A549 (cell line): ENCODE measurements at regions not wholly inside any gene's neighbourhood (a gene's known extent, or its start where the extent isn't known, plus 50 kb on each side); places are given as distances from the start of the nearest gene placed in this dataset.
A peak's percentile ranks its signal among the peaks of the same experiment; 100 is the strongest.

ENCODE experiments used
- ATAC-seq, 2 experiments: fragments of 200-7000 bp in 1 of 2; fragments of >200 bp in 1 of 2; cut with Nextera tagmentation in 1 of 2; cut with Tn5 transposase in 1 of 2; 3 replicates each; pipeline versions ENCODE4 v1.8.0 to v1.9.1; 2018 to 2020; ENCODE audit warnings: mild to moderate bottlenecking in 1 of 2, moderate library complexity in 1 of 2
- CTCF ChIA-PET: fragments of 300-600 bp; sonication (Branson Sonifier 250); formaldehyde crosslinking; extraction: SDS; loops from one replicate; lab custom pipeline; 2021; ENCODE audit warnings: antibody characterized with exemption, inconsistent platforms; lab: Yijun Ruan, JAX
- POLR2A ChIA-PET: fragments of 350-600 bp; formaldehyde crosslinking; extraction: SDS; loops from one replicate; lab custom pipeline; 2021; ENCODE audit warnings: antibody characterized with exemption, inconsistent platforms; lab: Yijun Ruan, JAX
- DNase-seq, 2 experiments: peaks; one replicate each; pipeline versions ENCODE4 v3.0.0 to v3.0.0-alpha.2; 2011 to 2016; ENCODE audit warnings: low read depth in 1 of 2, low spot score in 1 of 2
- FAIRE-seq: peaks from 2 replicates; lab custom pipeline; 2011; peaks lifted over from hg19 to GRCh38; lab: Jason Lieb, UNC
- H3K27ac ChIP-seq, 2 experiments: fragments of >200 bp; sonication (Bioruptor Twin); formaldehyde crosslinking; 3 replicates each; pipeline ENCODE4 v1.5.1; 2016 to 2017
- H3K4me1 ChIP-seq: fragments of >200 bp; sonication (Bioruptor Twin); formaldehyde crosslinking; 3 replicates; pipeline ENCODE4 v1.6.1; 2016
- H3K4me2 ChIP-seq: fragments of >200 bp; sonication (Bioruptor Twin); formaldehyde crosslinking; 3 replicates; pipeline ENCODE4 v1.6.1; 2016
- H3K4me3 ChIP-seq: fragments of >200 bp; sonication (Bioruptor Twin); formaldehyde crosslinking; 3 replicates; pipeline ENCODE4 v1.5.1; 2016
- H3K9me3 ChIP-seq: fragments of >200 bp; sonication (Bioruptor Twin); formaldehyde crosslinking; 3 replicates; pipeline ENCODE4 v1.6.1; 2016
- BCL3 ChIP-seq: fragments of >200 bp; sonication (Bioruptor Twin); formaldehyde crosslinking; IDR thresholded peaks from 3 replicates; pipeline ENCODE4 v1.6.1; 2016
- CEBPB ChIP-seq, 2 experiments: fragments of >200 bp in 1 of 2; sonication (Bioruptor Twin) in 1 of 2; formaldehyde crosslinking in 1 of 2; IDR thresholded peaks; 2 replicates each; pipeline ENCODE4 v1.6.1; 2012 to 2016
- ESRRA ChIP-seq: fragments of 150-350 bp; IDR thresholded peaks from 2 replicates; pipeline ENCODE4 v1.6.1; 2014; ENCODE audit warnings: mild to moderate bottlenecking, low read length, borderline replicate concordance
- GATA3 ChIP-seq: IDR thresholded peaks from 2 replicates; pipeline ENCODE4 v1.6.1; 2012; ENCODE audit warnings: borderline replicate concordance
- HEYL ChIP-seq: fragments of 250-450 bp; sonication (Bioruptor Pico); IDR thresholded peaks from 2 replicates; pipeline ENCODE4 v1.8.0; 2021; ENCODE audit warnings: mild to moderate bottlenecking, moderate library complexity
- KDM1A ChIP-seq: fragments of 200-600 bp; sonication (generic); IDR thresholded peaks from 2 replicates; pipeline ENCODE4 v1.6.1; 2016; ENCODE audit warnings: low read depth, mild to moderate bottlenecking
- MAZ ChIP-seq: fragments of 150-350 bp; IDR thresholded peaks from 2 replicates; pipeline ENCODE4 v1.6.1; 2014; ENCODE audit warnings: antibody characterized with exemption, low read depth, low read length, borderline replicate concordance
- MYC ChIP-seq: IDR thresholded peaks from 2 replicates; pipeline ENCODE4 v1.6.1; 2012; ENCODE audit warnings: mild to moderate bottlenecking, inconsistent platforms, low read length, improper control_type of control experiment, borderline replicate concordance
- PBX3 ChIP-seq: IDR thresholded peaks from 2 replicates; pipeline ENCODE4 v1.6.1; 2012
- PHF8 ChIP-seq: fragments of 200-600 bp; sonication (generic); IDR thresholded peaks from 2 replicates; pipeline ENCODE4 v1.6.1; 2016; ENCODE audit warnings: low read depth, mild to moderate bottlenecking, antibody characterized with exemption, moderate library complexity, borderline replicate concordance
- RNF2 ChIP-seq: fragments of 200-600 bp; sonication (generic); IDR thresholded peaks from 2 replicates; pipeline ENCODE4 v1.6.1; 2016; ENCODE audit warnings: low read depth, mild to moderate bottlenecking, antibody characterized with exemption, moderate library complexity, borderline replicate concordance
- TFCP2L1 ChIP-seq: fragments of 250-450 bp; sonication (Bioruptor Pico); IDR thresholded peaks from 2 replicates; pipeline ENCODE4 v1.5.0; 2021; ENCODE audit warnings: mild to moderate bottlenecking
- WGBS: methylation state at CpG from one replicate; pipeline ENCODE4 v1.1.6; 2017; ENCODE audit errors: missing lambda C conversion rate; 5-methylcytosine and 5-hydroxymethylcytosine counted together
- TF ChIP-seq, protein P1 (sequence below): fragments of >200 bp; sonication (Bioruptor Twin); formaldehyde crosslinking; IDR thresholded peaks from 3 replicates; pipeline ENCODE4 v1.5.1; 2016
- TF ChIP-seq, protein P2 (sequence below): fragments of 200-600 bp; sonication (generic); IDR thresholded peaks from 2 replicates; pipeline ENCODE4 v1.6.1; 2016; ENCODE audit warnings: antibody characterized with exemption, mild to moderate bottlenecking, moderate library complexity

GRCh38 chr2:104975851-104976250 lies 62.0 kb upstream of the MRPS9 start (continued):
- TF ChIP-seq, protein P1, sequence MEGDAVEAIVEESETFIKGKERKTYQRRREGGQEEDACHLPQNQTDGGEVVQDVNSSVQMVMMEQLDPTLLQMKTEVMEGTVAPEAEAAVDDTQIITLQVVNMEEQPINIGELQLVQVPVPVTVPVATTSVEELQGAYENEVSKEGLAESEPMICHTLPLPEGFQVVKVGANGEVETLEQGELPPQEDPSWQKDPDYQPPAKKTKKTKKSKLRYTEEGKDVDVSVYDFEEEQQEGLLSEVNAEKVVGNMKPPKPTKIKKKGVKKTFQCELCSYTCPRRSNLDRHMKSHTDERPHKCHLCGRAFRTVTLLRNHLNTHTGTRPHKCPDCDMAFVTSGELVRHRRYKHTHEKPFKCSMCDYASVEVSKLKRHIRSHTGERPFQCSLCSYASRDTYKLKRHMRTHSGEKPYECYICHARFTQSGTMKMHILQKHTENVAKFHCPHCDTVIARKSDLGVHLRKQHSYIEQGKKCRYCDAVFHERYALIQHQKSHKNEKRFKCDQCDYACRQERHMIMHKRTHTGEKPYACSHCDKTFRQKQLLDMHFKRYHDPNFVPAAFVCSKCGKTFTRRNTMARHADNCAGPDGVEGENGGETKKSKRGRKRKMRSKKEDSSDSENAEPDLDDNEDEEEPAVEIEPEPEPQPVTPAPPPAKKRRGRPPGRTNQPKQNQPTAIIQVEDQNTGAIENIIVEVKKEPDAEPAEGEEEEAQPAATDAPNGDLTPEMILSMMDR = no peak
- TF ChIP-seq PBX3 = no peak

GRCh38 chr2:104976603-104977120 lies 61.2 kb upstream of the MRPS9 start:
- Histone ChIP-seq H3K9me3 (no peaks in the 10 kb centered on the region), H3K4me2 (no peak overlapping the region), H3K27ac (no peak overlapping the region), H3K4me1 (no peaks in the 10 kb centered on the region)
- FAIRE-seq (no peak), ATAC-seq (peak in 1 of 2 experiments; percentile 66; a peak in 3 of 6 replicates), DNase-seq (peak in 1 of 2 experiments; percentile 15)
- POLR2A ChIA-PET = no interaction called here
- WGBS = 24% methylated on average over 4 of the region's 4 CpGs
- CTCF ChIA-PET = interaction anchor here (1.1 kb wide), 1 partner anchor 11 kb away, joined by 3 read pairs; no protein-coding TSS in a partner anchor
- TF ChIP-seq PHF8 (no peak), BCL3 (no peak), TFCP2L1 (CRISPR knock-in tag) (no peak), GATA3 (no peak), MAZ (no peak), MYC (no peak), KDM1A (no peak), RNF2 (no peak), HEYL (CRISPR knock-in tag) (no peak), ESRRA (no peak), CEBPB (IDR thresholded peaks at IDR 0.05) (no peak)
- TF ChIP-seq, protein P2, sequence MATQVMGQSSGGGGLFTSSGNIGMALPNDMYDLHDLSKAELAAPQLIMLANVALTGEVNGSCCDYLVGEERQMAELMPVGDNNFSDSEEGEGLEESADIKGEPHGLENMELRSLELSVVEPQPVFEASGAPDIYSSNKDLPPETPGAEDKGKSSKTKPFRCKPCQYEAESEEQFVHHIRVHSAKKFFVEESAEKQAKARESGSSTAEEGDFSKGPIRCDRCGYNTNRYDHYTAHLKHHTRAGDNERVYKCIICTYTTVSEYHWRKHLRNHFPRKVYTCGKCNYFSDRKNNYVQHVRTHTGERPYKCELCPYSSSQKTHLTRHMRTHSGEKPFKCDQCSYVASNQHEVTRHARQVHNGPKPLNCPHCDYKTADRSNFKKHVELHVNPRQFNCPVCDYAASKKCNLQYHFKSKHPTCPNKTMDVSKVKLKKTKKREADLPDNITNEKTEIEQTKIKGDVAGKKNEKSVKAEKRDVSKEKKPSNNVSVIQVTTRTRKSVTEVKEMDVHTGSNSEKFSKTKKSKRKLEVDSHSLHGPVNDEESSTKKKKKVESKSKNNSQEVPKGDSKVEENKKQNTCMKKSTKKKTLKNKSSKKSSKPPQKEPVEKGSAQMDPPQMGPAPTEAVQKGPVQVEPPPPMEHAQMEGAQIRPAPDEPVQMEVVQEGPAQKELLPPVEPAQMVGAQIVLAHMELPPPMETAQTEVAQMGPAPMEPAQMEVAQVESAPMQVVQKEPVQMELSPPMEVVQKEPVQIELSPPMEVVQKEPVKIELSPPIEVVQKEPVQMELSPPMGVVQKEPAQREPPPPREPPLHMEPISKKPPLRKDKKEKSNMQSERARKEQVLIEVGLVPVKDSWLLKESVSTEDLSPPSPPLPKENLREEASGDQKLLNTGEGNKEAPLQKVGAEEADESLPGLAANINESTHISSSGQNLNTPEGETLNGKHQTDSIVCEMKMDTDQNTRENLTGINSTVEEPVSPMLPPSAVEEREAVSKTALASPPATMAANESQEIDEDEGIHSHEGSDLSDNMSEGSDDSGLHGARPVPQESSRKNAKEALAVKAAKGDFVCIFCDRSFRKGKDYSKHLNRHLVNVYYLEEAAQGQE = no peak
- TF ChIP-seq, protein P1 = no peak
- TF ChIP-seq, all 56 proteins: peak for 0
- H3K4me3 ChIP-seq = no peak overlapping the region
